ENCODE measurements at regions not wholly inside any gene's neighbourhood (a gene's known extent, or its start where the extent isn't known, plus 50 kb on each side); places are given as distances from the start of the nearest gene placed in this dataset.

GRCh38 chr2:95670686-95671085 lies 78.9 kb downstream of the TRIM43 start (continued):
- TF ChIP-seq CHD7 (IDR thresholded peaks at IDR 0.05; ENCODE audit: insufficient replicate concordance, low read length) (no peak), EGR1 (IDR thresholded peaks at IDR 0.05; ENCODE audit: borderline replicate concordance, low read depth, low read length) (no peak), BCL11A (IDR thresholded peaks at IDR 0.05; ENCODE audit: low read depth in 2 of 2, low read length in 2 of 2) (no peak), CBX8 (IDR thresholded peaks at IDR 0.05; ENCODE audit: borderline replicate concordance, low read depth, low read length) (no peak), PHF8 (conservative IDR thresholded peaks at IDR 0.05; ENCODE audit: low read depth, low read length) (no peak), SP4 (IDR thresholded peaks at IDR 0.05; ENCODE audit: low read length) (no peak)
- TF ChIP-seq, protein P1, sequence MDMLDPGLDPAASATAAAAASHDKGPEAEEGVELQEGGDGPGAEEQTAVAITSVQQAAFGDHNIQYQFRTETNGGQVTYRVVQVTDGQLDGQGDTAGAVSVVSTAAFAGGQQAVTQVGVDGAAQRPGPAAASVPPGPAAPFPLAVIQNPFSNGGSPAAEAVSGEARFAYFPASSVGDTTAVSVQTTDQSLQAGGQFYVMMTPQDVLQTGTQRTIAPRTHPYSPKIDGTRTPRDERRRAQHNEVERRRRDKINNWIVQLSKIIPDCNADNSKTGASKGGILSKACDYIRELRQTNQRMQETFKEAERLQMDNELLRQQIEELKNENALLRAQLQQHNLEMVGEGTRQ (IDR thresholded peaks at IDR 0.05; ENCODE audit: low read length) = no peak

All from H1 (cell line).